ENCODE measurements at regions not wholly inside any gene's neighbourhood (a gene's known extent, or its start where the extent isn't known, plus 50 kb on each side); places are given as distances from the start of the nearest gene placed in this dataset.

- H3K27me3 ChIP-seq (ENCODE audit: control insufficient read depth, insufficient read depth, low read length) = no peaks in the 10 kb centered on the region
- H3K36me3 Mint-ChIP-seq = no peaks in the 10 kb centered on the region
- peaks cover 9 to 11% of the 10 kb centered on the region in 2 donors for H3K9me3 Mint-ChIP-seq
- no peak overlapping the region for H3K27ac Mint-ChIP-seq
- no peak for ATAC-seq
- no peak for TF ChIP-seq CTCF (IDR thresholded peaks at IDR 0.05)
- H3K27me3 Mint-ChIP-seq (ENCODE audit: low read depth in 2 of 2) = no peaks in the 10 kb centered on the region
- intact Hi-C loops (cut with micrococcal nuclease) = no loop called here
- H3K4me3 ChIP-seq (ENCODE audit: low read length) = no peak overlapping the region
- H3K4me3 Mint-ChIP-seq = no peak overlapping the region
- DNase-seq = no peak
- H3K36me3 ChIP-seq (ENCODE audit: control insufficient read depth, insufficient read depth, low read length) = no peaks in the 10 kb centered on the region
- no peaks in the 10 kb centered on the region for H3K9me3 ChIP-seq (ENCODE audit: control insufficient read depth, insufficient read depth, low read length)
- H3K4me1 Mint-ChIP-seq = no peaks in the 10 kb centered on the region
- WGBS (ENCODE audit: insufficient coverage) = 65% methylated on average over 2 of the region's 3 CpGs
- H3K4me1 ChIP-seq (ENCODE audit: control insufficient read depth, insufficient read depth, low read length) = no peaks in the 10 kb centered on the region
- H3K27ac ChIP-seq (ENCODE audit: low read length) = no peak overlapping the region
These were observed 134.4 kb downstream of the PCDH7 start for GRCh38 chr4:30854531-30854930.

GRCh38 chr4:30855232-30855631 lies 135.1 kb downstream of the PCDH7 start:
- no peaks in the 10 kb centered on the region for H3K4me1 Mint-ChIP-seq
- 88% methylated on average over 2 of the region's 3 CpGs for WGBS (ENCODE audit: insufficient coverage)
- no peak overlapping the region for H3K4me3 Mint-ChIP-seq
- Histone ChIP-seq H3K36me3 (ENCODE audit: control insufficient read depth, insufficient read depth, low read length) (no peaks in the 10 kb centered on the region), H3K9me3 (ENCODE audit: control insufficient read depth, insufficient read depth, low read length) (no peaks in the 10 kb centered on the region), H3K27me3 (ENCODE audit: control insufficient read depth, insufficient read depth, low read length) (no peaks in the 10 kb centered on the region), H3K27ac (ENCODE audit: low read length) (no peak overlapping the region), H3K4me3 (ENCODE audit: low read length) (no peak overlapping the region), H3K4me1 (ENCODE audit: control insufficient read depth, insufficient read depth, low read length) (no peaks in the 10 kb centered on the region)
- no peak for DNase-seq
- ATAC-seq = no peak
- intact Hi-C loops (cut with micrococcal nuclease) = no loop called here
- no peak for TF ChIP-seq CTCF (IDR thresholded peaks at IDR 0.05)
- no peaks in the 10 kb centered on the region for H3K36me3 Mint-ChIP-seq
- H3K9me3 Mint-ChIP-seq = peaks cover 4 to 6% of the 10 kb centered on the region in 2 donors
- no peaks in the 10 kb centered on the region for H3K27me3 Mint-ChIP-seq (ENCODE audit: low read depth in 2 of 2)
- H3K27ac Mint-ChIP-seq = no peak overlapping the region

- intact Hi-C loops (cut with micrococcal nuclease) = no loop called here
- no peak overlapping the region for H3K27ac Mint-ChIP-seq
- H3K27me3 Mint-ChIP-seq (ENCODE audit: low read depth in 2 of 2) = no peaks in the 10 kb centered on the region
- no peaks in the 10 kb centered on the region for H3K9me3 ChIP-seq (ENCODE audit: control insufficient read depth, insufficient read depth, low read length)
- H3K4me1 ChIP-seq (ENCODE audit: control insufficient read depth, insufficient read depth, low read length) = no peaks in the 10 kb centered on the region
- H3K4me3 ChIP-seq (ENCODE audit: low read length) = no peak overlapping the region
- H3K4me1 Mint-ChIP-seq = no peaks in the 10 kb centered on the region
- no peak overlapping the region for H3K4me3 Mint-ChIP-seq
- no peak for ATAC-seq
- TF ChIP-seq CTCF (IDR thresholded peaks at IDR 0.05) = no peak
- no peaks in the 10 kb centered on the region for H3K36me3 ChIP-seq (ENCODE audit: control insufficient read depth, insufficient read depth, low read length)
- H3K9me3 Mint-ChIP-seq = peaks cover 4 to 10% of the 10 kb centered on the region in 2 donors
- no peaks in the 10 kb centered on the region for H3K36me3 Mint-ChIP-seq
- no peaks in the 10 kb centered on the region for H3K27me3 ChIP-seq (ENCODE audit: control insufficient read depth, insufficient read depth, low read length)
- no peak for DNase-seq
- 76% methylated on average over 3 of the region's 6 CpGs for WGBS (ENCODE audit: insufficient coverage)
- H3K27ac ChIP-seq (ENCODE audit: low read length) = no peak overlapping the region
These were observed 136.8 kb downstream of the PCDH7 start for GRCh38 chr4:30856795-30857564.

- Histone ChIP-seq H3K4me1 (ENCODE audit: control insufficient read depth, insufficient read depth, low read length) (no peaks in the 10 kb centered on the region), H3K27ac (ENCODE audit: low read length) (no peak overlapping the region), H3K36me3 (ENCODE audit: control insufficient read depth, insufficient read depth, low read length) (no peaks in the 10 kb centered on the region), H3K9me3 (ENCODE audit: control insufficient read depth, insufficient read depth, low read length) (no peaks in the 10 kb centered on the region), H3K4me3 (ENCODE audit: low read length) (no peak overlapping the region), H3K27me3 (ENCODE audit: control insufficient read depth, insufficient read depth, low read length) (no peaks in the 10 kb centered on the region)
- DNase-seq (no peak), ATAC-seq (no peak)
- no peaks in the 10 kb centered on the region for H3K27me3 Mint-ChIP-seq (ENCODE audit: low read depth in 2 of 2)
- H3K4me3 Mint-ChIP-seq = no peak overlapping the region
- no peak overlapping the region for H3K27ac Mint-ChIP-seq
- no peaks in the 10 kb centered on the region for H3K4me1 Mint-ChIP-seq
- no peaks in the 10 kb centered on the region for H3K36me3 Mint-ChIP-seq
- intact Hi-C loops (cut with micrococcal nuclease) = no loop called here
- peaks cover 8 to 11% of the 10 kb centered on the region in 2 donors for H3K9me3 Mint-ChIP-seq
- TF ChIP-seq CTCF (IDR thresholded peaks at IDR 0.05) = no peak
- no CpG with 5 or more reads among the region's 3 CpGs for WGBS (ENCODE audit: insufficient coverage)
These were observed 140.8 kb downstream of the PCDH7 start for GRCh38 chr4:30860978-30861377.

All from natural killer cell (primary cell).